Nephron (organoid): ENCODE measurements at regions not wholly inside any gene's neighbourhood (a gene's known extent, or its start where the extent isn't known, plus 50 kb on each side); places are given as distances from the start of the nearest gene placed in this dataset.

Experiments used
- H3K27ac Mint-ChIP-seq, 3 experiments: 2 replicates each; pipeline ENCODE4 v1.8.0; 2020; ENCODE audit warnings: mixed read lengths in 3 of 3, mild to moderate bottlenecking in 2 of 3, moderate library complexity in 1 of 3
- H3K27me3 Mint-ChIP-seq: 2 replicates; pipeline ENCODE4 v1.8.0; 2021; ENCODE audit warnings: low read depth, mild to moderate bottlenecking, moderate library complexity, mixed read lengths
- H3K36me3 Mint-ChIP-seq: 2 replicates; pipeline ENCODE4 v1.8.0; 2020; ENCODE audit warnings: low read depth, mixed read lengths
- H3K4me1 Mint-ChIP-seq: 2 replicates; pipeline ENCODE4 v1.8.0; 2020; ENCODE audit warnings: mixed read lengths
- H3K4me3 Mint-ChIP-seq, 3 experiments: 2 replicates each; pipeline ENCODE4 v1.8.0; 2020; ENCODE audit warnings: mild to moderate bottlenecking in 3 of 3, mixed read lengths in 3 of 3, moderate library complexity in 2 of 3
- H3K9me3 Mint-ChIP-seq: 2 replicates; pipeline ENCODE4 v1.8.0; 2020; ENCODE audit warnings: mixed read lengths
- CTCF ChIP-seq, 3 experiments: fragments of 200-600 bp; sonication (generic); IDR thresholded peaks; one replicate each; pipeline ENCODE4 v1.5.0; 2021; ENCODE audit warnings: antibody characterized with exemption in 3 of 3; ENCODE audit not compliant: unreplicated experiment in 3 of 3

GRCh38 chr10:78333362-78334143 is 299.9 kb downstream of the RPS24 start:
- H3K4me3 Mint-ChIP-seq = no peak overlapping the region
- H3K27ac Mint-ChIP-seq = peak overlapping the region in 2 of 3 experiments; percentile 29 to 34
- no peak for TF ChIP-seq CTCF (IDR thresholded peaks at IDR 0.05; ENCODE audit: unreplicated experiment in 3 of 3)
- H3K4me1 Mint-ChIP-seq = peaks cover 22% of the 10 kb centered on the region
- peaks cover 11% of the 10 kb centered on the region for H3K27me3 Mint-ChIP-seq
- peaks cover 8% of the 10 kb centered on the region for H3K9me3 Mint-ChIP-seq
- H3K36me3 Mint-ChIP-seq = peaks cover 4% of the 10 kb centered on the region

- TF ChIP-seq CTCF (IDR thresholded peaks at IDR 0.05; ENCODE audit: unreplicated experiment in 3 of 3) = no peak
- Mint-ChIP-seq H3K4me1 (peaks cover 27% of the 10 kb centered on the region), H3K36me3 (no peaks in the 10 kb centered on the region), H3K27me3 (peaks cover 8% of the 10 kb centered on the region), H3K4me3 (no peak overlapping the region), H3K27ac (no peak overlapping the region), H3K9me3 (peaks cover 5% of the 10 kb centered on the region)
Observed at GRCh38 chr10:78335371-78335690, 301.7 kb downstream of the RPS24 start.

GRCh38 chr10:78335691-78336401 is 302.2 kb downstream of the RPS24 start:
- Mint-ChIP-seq H3K9me3 (peaks cover 5% of the 10 kb centered on the region), H3K36me3 (no peaks in the 10 kb centered on the region), H3K27me3 (peaks cover 8% of the 10 kb centered on the region)

GRCh38 chr10:78336402-78336791 is 302.7 kb downstream of the RPS24 start:
- Mint-ChIP-seq H3K36me3 (no peaks in the 10 kb centered on the region), H3K27ac (peak overlapping the region in 2 of 3 experiments; percentile 41 to 54), H3K4me3 (peak overlapping the region in 1 of 3 experiments; percentile 34), H3K27me3 (peaks cover 8% of the 10 kb centered on the region), H3K4me1 (peaks cover 18% of the 10 kb centered on the region), H3K9me3 (peaks cover 5% of the 10 kb centered on the region)
- TF ChIP-seq CTCF (IDR thresholded peaks at IDR 0.05; ENCODE audit: unreplicated experiment in 3 of 3) = no peak

More at GRCh38 chr10:78335691-78336401, 302.2 kb downstream of the RPS24 start:
- H3K4me1 Mint-ChIP-seq = peaks cover 24% of the 10 kb centered on the region
- H3K4me3 Mint-ChIP-seq = no peak overlapping the region
- TF ChIP-seq CTCF (IDR thresholded peaks at IDR 0.05; ENCODE audit: unreplicated experiment in 3 of 3) = no peak
- H3K27ac Mint-ChIP-seq = peak overlapping the region in 2 of 3 experiments; percentile 41 to 54

- Mint-ChIP-seq H3K4me3 (no peak overlapping the region), H3K27ac (peak overlapping the region in 2 of 3 experiments; percentile 41 to 54), H3K36me3 (no peaks in the 10 kb centered on the region), H3K27me3 (peaks cover 8% of the 10 kb centered on the region), H3K9me3 (peaks cover 5% of the 10 kb centered on the region), H3K4me1 (peaks cover 17% of the 10 kb centered on the region)
- no peak for TF ChIP-seq CTCF (IDR thresholded peaks at IDR 0.05; ENCODE audit: unreplicated experiment in 3 of 3)
Observed at GRCh38 chr10:78337016-78337415, 303.4 kb downstream of the RPS24 start.
